HepG2 (cell line): ENCODE measurements at regions not wholly inside any gene's neighbourhood (a gene's known extent, or its start where the extent isn't known, plus 50 kb on each side); places are given as distances from the start of the nearest gene placed in this dataset.

ENCODE experiments used
- ASH2L ChIP-seq: fragments of 300-600, 200-600 bp; sonication (generic); IDR thresholded peaks from 2 replicates; pipeline ENCODE4 v1.7.0; 2017; ENCODE audit warnings: low read depth, mild to moderate bottlenecking, moderate library complexity, mixed read lengths, low read length; ENCODE audit not compliant: insufficient read length
- CTCF ChIP-seq: sonication (generic); formaldehyde crosslinking; IDR thresholded peaks from 2 replicates; pipeline ENCODE4 v1.5.0; 2020; ENCODE audit warnings: mild to moderate bottlenecking, missing genetic modification reagents, moderate library complexity
- MAZ ChIP-seq, 2 experiments: sonication (generic) in 1 of 2; formaldehyde crosslinking in 1 of 2; IDR thresholded peaks; 2 replicates each; pipeline versions ENCODE4 v1.5.0 to v1.6.1; 2012 to 2020; ENCODE audit warnings: low read depth in 2 of 2, mild to moderate bottlenecking in 2 of 2, borderline replicate concordance in 1 of 2, improper control_type of control experiment in 1 of 2, low read length in 1 of 2, missing genetic modification reagents in 1 of 2, moderate library complexity in 1 of 2
- SP1 ChIP-seq, 2 experiments: fragments of 450-650 bp in 1 of 2; sonication (generic) in 1 of 2; formaldehyde crosslinking in 1 of 2; IDR thresholded peaks; 2 replicates each; pipeline versions ENCODE4 v1.4.0 to v1.6.1; 2016 to 2020; ENCODE audit warnings: missing genetic modification reagents in 1 of 2
- ZNF232 ChIP-seq: sonication (generic); formaldehyde crosslinking; IDR thresholded peaks from 2 replicates; pipeline ENCODE4 v1.4.0; 2020; ENCODE audit warnings: missing genetic modification reagents, borderline replicate concordance
- ZNF616 ChIP-seq: sonication (generic); formaldehyde crosslinking; IDR thresholded peaks from 2 replicates; pipeline ENCODE4 v1.5.0; 2020; ENCODE audit warnings: low read depth, mild to moderate bottlenecking, missing genetic modification reagents
- ZZZ3 ChIP-seq: sonication (generic); formaldehyde crosslinking; IDR thresholded peaks from 2 replicates; pipeline ENCODE4 v1.4.0; 2020; ENCODE audit warnings: missing genetic modification reagents, mild to moderate bottlenecking, borderline replicate concordance
- TF ChIP-seq, protein P1 (sequence below): IDR thresholded peaks from 2 replicates; pipeline ENCODE4 v1.4.0; 2020; ENCODE audit warnings: mild to moderate bottlenecking, missing genetic modification reagents
- TF ChIP-seq, protein P2 (sequence below): sonication (generic); formaldehyde crosslinking; IDR thresholded peaks from 2 replicates; pipeline ENCODE4 v1.9.0; 2021; ENCODE audit warnings: missing genetic modification reagents, mild to moderate bottlenecking, borderline replicate concordance
- TF ChIP-seq, protein P3 (sequence below): sonication (generic); formaldehyde crosslinking; IDR thresholded peaks from 2 replicates; pipeline ENCODE4 v1.9.0; 2021; ENCODE audit warnings: missing genetic modification reagents, borderline replicate concordance

- TF ChIP-seq ZNF232 (CRISPR knock-in tag) (no peak), CTCF (CRISPR knock-in tag) (no peak), ZZZ3 (CRISPR knock-in tag) (no peak), ZNF616 (CRISPR knock-in tag) (no peak), ASH2L (no peak), MAZ (IDR thresholded peaks at IDR 0.05; ENCODE audit: borderline replicate concordance, low read depth, low read length) (no peak), MAZ (CRISPR knock-in tag; IDR thresholded peaks at IDR 0.05; ENCODE audit: low read depth) (no peak), SP1 (IDR thresholded peaks at IDR 0.05) (no peak), SP1 (CRISPR knock-in tag; IDR thresholded peaks at IDR 0.05) (no peak)
- TF ChIP-seq, protein P1, sequence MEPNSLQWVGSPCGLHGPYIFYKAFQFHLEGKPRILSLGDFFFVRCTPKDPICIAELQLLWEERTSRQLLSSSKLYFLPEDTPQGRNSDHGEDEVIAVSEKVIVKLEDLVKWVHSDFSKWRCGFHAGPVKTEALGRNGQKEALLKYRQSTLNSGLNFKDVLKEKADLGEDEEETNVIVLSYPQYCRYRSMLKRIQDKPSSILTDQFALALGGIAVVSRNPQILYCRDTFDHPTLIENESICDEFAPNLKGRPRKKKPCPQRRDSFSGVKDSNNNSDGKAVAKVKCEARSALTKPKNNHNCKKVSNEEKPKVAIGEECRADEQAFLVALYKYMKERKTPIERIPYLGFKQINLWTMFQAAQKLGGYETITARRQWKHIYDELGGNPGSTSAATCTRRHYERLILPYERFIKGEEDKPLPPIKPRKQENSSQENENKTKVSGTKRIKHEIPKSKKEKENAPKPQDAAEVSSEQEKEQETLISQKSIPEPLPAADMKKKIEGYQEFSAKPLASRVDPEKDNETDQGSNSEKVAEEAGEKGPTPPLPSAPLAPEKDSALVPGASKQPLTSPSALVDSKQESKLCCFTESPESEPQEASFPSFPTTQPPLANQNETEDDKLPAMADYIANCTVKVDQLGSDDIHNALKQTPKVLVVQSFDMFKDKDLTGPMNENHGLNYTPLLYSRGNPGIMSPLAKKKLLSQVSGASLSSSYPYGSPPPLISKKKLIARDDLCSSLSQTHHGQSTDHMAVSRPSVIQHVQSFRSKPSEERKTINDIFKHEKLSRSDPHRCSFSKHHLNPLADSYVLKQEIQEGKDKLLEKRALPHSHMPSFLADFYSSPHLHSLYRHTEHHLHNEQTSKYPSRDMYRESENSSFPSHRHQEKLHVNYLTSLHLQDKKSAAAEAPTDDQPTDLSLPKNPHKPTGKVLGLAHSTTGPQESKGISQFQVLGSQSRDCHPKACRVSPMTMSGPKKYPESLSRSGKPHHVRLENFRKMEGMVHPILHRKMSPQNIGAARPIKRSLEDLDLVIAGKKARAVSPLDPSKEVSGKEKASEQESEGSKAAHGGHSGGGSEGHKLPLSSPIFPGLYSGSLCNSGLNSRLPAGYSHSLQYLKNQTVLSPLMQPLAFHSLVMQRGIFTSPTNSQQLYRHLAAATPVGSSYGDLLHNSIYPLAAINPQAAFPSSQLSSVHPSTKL (CRISPR knock-in tag), result no peak
- TF ChIP-seq, protein P2, sequence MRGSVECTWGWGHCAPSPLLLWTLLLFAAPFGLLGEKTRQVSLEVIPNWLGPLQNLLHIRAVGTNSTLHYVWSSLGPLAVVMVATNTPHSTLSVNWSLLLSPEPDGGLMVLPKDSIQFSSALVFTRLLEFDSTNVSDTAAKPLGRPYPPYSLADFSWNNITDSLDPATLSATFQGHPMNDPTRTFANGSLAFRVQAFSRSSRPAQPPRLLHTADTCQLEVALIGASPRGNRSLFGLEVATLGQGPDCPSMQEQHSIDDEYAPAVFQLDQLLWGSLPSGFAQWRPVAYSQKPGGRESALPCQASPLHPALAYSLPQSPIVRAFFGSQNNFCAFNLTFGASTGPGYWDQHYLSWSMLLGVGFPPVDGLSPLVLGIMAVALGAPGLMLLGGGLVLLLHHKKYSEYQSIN (CRISPR knock-in tag), result no peak
- TF ChIP-seq, protein P3, sequence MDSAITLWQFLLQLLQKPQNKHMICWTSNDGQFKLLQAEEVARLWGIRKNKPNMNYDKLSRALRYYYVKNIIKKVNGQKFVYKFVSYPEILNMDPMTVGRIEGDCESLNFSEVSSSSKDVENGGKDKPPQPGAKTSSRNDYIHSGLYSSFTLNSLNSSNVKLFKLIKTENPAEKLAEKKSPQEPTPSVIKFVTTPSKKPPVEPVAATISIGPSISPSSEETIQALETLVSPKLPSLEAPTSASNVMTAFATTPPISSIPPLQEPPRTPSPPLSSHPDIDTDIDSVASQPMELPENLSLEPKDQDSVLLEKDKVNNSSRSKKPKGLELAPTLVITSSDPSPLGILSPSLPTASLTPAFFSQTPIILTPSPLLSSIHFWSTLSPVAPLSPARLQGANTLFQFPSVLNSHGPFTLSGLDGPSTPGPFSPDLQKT (CRISPR knock-in tag), result no peak
Measured at GRCh38 chr22:46046299-46046685, 69.3 kb upstream of the WNT7B start.
